GF-D8 (cell line): ENCODE measurements at regions not wholly inside any gene's neighbourhood (a gene's known extent, or its start where the extent isn't known, plus 50 kb on each side); places are given as distances from the start of the nearest gene placed in this dataset.
"Not testable (repeated sequence)": the region's sequence is repeated elsewhere in the genome, so short reads cannot be mapped to it uniquely, and the experiment has no call there.

Experiments
- DNase-seq: peaks from one replicate; lab custom pipeline; 2025; lab: John Stamatoyannopoulos, UW

DNA sequence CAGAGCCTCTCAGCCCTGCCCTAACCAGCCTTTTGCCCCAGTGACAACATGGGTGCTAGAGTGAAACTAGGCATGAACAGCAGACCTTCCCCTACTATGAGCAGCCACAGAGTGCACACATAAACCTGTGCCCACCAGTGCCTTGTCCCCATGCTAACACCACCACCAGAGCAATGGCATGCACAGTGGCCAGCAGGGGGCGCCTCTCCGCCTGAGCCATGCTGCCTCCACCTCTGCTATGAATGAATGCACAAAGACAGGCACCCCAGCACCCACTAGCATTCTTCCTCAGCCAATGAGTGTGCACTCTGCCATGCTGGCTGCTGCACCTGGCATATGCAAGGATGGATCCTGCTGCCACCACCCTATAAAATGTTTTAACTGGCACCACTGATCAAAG, 286.9 kb upstream of the FGF16 start:
- DNase-seq: no peak

- DNase-seq: no peak
Observed at GRCh38 chrX:77162777-77163176, 284.4 kb upstream of the FGF16 start.

DNA sequence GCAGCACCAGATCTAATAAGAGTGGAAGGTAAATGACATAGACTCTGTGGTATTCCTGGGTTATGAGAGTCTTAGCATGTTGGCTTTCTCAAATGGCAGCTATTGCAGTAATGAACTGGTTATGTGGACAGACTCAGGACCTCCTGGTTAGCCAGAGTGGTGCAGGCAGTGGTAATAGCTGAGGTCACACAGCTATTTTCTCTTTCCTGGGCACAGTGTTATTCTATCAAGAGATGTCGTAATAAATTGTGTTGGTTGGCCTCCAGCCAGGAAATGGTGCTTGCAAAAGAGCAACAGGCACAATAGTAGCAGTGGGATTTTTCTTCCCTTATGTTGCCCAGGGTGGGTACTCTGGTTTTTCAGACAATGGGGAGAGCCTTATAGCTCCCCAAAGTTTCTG, 279.2 kb upstream of the FGF16 start:
- DNase-seq: peak; percentile 0

DNA sequence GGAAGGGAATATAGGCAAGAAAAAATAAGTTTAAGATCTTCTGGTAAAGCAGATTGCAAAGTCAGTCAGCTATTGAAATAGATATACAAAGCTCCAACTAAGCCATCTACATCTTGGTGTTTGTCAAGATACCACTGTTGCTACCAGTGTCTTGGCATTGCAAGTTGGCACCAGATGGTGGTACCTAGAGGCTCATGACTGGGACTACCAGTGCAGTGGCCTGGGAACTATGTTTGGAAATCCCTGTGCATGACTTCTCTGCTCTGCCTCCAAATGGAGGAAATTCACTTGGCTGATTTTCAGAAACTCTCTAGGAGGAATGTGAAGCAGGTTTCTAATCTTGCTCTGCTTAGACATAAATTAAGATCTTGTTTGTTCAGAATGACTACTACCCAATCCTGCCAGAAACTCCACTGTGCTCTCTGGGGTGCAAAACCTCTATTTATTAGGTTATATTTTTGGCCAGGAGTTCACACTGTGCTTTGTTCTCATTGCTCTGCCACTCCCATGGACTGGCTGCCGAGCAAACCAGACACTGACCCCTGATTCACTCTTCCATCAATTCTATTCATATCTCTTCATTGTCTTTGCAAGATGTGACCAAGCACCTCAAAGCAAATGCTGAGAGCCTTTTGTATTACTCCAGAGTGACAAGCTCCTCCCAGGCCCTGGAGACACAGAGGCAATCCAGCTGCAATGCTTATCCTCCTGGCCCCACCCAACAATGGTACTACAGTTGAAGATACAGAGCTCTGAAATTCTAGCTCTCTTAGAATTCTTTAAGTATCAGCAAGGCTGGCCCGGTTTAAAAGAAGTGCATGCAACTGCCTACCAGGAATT, 272.3 kb upstream of the FGF16 start:
- no peak for DNase-seq

DNA sequence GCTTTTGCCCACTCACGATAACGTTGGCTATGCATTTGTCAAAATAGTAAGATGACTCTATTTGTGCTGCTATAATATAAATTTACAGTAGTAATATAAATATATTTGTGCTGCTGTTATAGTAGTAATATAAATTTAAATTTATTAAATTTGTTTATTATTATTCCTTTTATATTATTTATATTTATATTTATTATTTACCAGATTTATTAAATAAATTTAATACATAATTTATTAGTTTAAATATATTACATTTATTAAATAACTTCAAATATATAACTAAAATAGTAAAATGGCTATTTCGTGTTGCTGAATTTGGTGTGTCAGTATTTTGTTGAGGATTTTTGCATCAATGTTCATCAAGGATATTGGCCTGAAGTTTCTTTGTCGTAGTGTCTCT, 246.5 kb upstream of the FGF16 start:
- DNase-seq: no peak

- DNase-seq: no peak
Observed at GRCh38 chrX:77223046-77223445, 224.1 kb upstream of the FGF16 start.

GRCh38 chrX:77264490-77264889, 182.7 kb upstream of the FGF16 start:
- no peak for DNase-seq

DNA sequence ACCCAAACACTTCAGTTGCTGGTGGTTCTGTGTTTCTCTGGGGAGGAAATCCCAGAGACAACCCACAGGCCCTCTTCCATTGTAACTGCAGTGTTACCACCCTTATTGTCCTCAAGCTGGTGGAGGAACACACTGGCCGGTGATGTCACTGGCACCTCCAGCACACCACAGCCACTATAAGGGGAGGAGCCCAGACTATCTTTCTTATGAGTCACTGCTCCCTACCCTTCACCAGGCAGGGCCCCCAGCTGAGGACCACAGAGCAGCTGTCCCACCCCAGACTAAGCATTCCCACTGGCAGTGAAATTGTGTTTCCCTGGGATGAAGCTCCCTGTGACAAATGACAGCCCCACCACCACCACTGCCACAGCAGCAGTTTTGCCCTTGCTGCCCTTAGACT, 171.8 kb upstream of the FGF16 start:
- DNase-seq: no peak

DNA sequence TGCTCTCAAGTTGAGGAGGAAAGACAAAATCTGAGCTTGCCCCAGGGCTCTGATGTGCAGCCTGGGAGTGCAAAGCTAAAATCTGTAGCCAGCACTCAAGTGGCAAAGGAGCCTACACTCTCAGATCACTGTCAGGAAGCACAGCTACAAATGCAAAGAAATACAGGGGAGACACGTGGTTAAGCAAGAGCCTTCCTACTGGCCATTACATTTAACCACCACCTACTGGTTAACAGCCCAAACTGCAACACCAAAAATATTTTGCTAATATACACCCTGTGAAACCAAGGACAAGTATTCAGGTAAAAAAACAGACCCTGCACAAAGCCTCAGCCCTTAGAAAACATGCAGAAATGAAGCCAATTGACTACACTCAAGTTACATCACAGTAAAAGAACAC, 170.4 kb upstream of the FGF16 start:
- no peak for DNase-seq

- DNase-seq: no peak
Observed at GRCh38 chrX:77277911-77278310, 169.3 kb upstream of the FGF16 start.

DNA sequence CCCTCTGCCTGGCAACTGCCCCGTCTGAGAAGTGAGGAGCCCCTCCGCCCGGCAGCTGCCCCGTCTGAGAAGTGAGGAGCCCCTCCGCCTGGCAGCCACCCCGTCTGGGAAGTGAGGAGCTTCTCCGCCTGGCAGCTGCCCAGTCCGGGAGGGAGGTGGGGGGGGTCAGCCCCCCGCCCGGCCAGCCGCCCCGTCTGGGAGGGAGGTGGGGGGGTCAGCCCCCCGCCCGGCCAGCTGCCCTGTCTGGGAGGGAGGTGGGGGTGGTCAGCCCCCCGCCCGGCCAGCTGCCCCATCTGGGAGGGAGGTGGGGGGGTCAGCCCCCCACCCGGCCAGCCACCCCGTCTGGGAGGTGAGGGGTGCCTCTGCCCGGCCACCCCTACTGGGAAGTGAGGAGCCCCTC, 167.8 kb upstream of the FGF16 start:
- not testable (repeated sequence) for DNase-seq

GRCh38 chrX:77293331-77293995, 153.7 kb upstream of the FGF16 start:
- no peak for DNase-seq

DNA sequence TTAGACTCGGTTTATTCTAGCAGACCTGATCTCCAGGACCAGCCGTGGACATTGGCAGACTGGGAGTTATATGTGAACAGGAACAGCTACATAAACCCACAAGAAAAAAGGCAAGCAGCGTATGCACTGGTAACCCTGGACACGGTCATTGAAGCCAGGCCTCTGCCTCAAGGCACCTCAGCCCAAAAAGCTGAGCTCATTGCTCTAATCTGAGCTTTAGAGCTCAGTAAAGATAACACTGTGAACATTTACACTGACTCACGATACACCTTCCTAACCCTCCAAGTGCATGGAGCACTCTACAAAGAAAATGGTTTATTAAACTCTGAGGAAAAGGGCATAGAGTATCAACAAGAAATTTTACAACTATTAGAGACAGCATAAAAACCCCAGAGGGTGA, 148.9 kb upstream of the FGF16 start:
- no peak for DNase-seq

DNA sequence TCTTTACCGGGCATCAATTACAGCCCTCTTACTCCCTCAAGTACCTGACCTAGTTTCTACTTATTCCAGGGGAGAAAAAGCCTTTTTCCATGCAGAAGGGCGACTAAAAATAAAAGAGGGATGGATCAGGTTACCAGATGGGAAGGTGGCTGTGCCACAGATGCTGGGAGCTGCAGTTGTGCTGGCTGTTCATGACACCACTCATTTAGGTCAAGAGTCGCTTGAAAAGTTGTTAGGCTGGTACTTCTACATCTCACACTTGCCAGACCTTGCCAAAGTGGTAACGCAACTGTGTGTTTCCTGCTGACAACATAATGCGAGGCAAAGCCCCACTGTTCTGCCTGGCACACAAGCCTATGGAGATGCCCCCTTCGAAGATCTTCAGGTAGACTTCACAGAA, 148.4 kb upstream of the FGF16 start:
- no peak for DNase-seq

DNA sequence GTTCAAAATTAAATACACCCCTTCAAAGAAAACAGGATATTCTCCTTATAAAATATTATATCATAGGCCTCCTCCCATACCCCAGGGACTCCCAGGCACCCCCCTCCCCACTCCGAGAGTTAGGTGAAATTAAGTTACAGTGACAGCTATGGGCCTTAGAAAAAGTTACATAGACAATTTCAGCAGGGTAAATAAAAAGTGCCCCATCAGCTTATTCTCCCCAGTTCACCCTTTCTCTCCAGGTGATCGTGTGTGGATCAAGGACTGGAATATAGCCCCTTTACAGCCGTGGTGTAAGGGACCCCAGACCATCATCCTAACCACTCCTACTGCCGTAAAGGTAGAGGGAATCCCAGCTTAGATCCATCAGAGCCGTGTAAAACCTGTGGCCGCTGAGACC, 147.6 kb upstream of the FGF16 start:
- DNase-seq: no peak

DNA sequence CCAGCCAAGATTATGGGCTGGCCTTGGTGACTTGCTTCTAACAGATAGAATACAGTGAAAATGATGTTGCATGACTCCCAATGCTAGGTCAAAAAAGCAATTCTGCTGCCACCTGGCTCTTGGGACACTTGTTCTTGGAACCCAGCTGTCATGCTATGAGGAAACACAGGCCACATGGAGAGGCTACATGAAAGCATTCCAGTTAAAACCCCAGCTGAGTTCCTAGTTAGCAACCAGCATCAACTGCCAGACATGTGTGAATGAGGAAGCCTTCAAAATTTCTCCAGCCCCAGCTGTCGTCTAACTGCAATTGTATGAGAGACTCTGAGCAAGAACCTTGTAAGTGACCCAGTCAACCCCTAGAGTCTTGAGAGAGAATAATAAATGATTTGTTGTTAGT, 105.2 kb upstream of the FGF16 start:
- DNase-seq: peak; percentile 47

GRCh38 chrX:77346859-77347258, 100.3 kb upstream of the FGF16 start:
- no peak for DNase-seq

- DNase-seq: no peak
Observed at GRCh38 chrX:77347572-77347971, 99.6 kb upstream of the FGF16 start.

DNA sequence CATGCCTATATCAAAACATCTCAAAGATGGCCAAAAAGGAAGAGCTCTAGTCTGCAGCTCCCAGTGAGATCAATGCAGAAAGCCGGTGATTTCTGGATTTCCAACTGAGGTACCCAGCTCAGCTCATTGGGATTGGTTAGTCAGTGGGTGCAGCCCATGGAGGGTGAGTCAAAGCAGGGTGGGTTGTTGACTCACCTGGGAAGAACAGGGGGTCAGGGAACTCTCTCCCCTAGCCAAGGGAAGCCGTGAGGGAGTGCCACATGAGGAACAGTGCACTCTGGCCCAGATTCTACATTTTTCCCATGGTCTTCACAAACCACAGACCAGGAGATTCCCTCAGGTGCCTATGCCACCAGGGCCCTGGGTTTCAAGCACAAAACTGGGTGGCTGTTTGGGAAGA, 57.3 kb upstream of the FGF16 start:
- no peak for DNase-seq

DNA sequence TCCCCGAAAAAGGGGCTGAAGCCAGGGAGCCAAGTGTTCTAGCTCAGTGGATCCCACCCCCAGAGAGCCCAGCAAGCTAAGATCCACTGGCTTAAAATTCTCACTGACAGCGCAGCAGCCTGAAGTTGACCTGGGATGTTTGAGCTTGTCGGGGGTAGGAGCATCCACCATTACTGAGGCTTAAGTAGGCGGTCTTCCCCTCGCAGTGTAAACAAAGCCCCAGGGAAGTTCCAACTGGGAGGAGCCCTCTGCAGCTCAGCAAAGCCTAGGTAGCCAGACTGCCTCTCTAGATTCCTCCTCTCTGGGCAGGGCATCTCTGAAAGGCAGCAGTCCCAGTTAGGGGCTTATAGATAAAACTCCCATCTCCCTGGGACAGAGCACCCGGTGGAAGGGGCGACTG, 56.8 kb upstream of the FGF16 start:
- DNase-seq: not testable (repeated sequence)

DNA sequence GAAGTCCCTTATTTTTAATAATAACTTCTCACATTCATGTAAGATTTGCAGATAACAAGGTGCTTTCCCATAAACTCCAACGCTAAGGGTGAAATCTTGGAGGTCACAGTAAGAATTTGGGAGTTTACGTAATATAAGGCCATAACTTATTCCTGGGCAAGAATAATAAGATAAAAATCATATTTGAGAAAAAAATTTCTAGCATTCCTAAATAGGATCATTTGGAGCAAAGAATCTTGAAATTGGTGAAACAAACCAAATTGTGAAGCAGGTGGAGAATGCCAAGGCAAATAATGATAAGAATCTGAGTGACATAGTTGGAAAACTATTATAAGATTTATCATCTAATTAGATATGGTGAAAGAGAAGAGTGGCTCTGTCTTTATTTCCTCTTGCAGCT, 50.4 kb upstream of the FGF16 start:
- no peak for DNase-seq
